Left forelimb (tissue), 1 donor: ENCODE measurements at regions not wholly inside any gene's neighbourhood (a gene's known extent, or its start where the extent isn't known, plus 50 kb on each side); places are given as distances from the start of the nearest gene placed in this dataset.

Experiments
- DNase-seq: peaks from one replicate; pipeline ENCODE4 v3.0.0-alpha.2; 2018; ENCODE audit warnings: low spot score

DNA sequence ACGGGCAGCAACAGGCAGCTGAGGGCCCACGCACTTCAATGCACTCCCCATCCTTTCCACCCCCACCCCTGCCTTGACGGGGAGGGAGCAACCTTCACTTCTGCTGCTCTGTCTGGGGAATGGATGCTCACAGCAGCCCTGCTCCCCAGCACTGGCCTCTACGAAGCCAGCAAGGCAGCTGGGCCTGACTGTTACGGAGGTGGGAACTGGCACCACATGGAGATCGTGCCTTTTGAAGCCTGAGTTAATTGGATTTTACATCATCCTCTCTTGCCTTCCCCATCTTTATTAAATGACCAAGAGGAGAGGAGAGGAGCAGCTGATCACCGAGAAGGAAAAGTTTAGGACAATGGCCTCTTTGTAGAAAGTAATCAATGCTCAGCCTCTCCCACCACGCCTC lies 187.0 kb upstream of the RPL38 start:
- DNase-seq = no peak

DNA sequence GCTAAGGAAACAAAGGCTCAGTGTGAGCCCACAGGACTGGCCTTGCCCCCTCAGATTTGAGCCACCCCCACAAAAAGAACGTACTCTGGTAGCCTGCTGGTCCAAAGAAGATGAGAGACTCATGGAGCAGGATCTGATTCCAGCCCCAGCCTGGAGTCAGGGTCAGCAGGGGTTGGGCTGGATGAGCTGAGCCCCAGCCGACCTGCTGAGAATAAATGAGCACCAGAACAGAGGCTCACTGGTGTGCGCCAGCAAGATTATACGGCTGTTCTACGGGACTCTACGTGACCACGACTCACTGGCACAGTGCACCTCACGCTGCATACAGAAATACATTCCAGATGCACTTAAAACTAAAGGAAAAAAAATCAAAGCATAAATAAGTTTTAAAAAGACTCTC lies 186.0 kb upstream of the RPL38 start:
- DNase-seq = no peak

DNA sequence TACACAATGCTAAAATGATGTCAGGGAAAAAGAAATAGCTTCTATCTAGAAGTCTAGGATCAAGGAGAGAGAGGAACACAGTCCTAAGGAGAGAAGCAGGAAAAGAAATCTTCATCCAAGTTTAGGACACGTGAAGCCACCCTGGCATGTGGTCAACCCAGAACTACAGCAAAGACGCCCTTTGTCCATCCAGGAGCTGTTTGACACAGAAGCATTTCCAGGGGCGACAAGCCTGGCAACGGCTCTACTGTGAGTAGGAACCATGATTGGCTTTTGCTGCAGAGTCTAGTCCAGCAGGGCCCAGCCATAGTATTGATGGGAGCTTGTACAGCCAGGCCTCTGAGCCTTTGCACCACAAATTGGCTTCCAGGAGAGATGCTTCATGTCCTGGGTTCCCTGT lies 185.4 kb upstream of the RPL38 start:
- no peak for DNase-seq

DNA sequence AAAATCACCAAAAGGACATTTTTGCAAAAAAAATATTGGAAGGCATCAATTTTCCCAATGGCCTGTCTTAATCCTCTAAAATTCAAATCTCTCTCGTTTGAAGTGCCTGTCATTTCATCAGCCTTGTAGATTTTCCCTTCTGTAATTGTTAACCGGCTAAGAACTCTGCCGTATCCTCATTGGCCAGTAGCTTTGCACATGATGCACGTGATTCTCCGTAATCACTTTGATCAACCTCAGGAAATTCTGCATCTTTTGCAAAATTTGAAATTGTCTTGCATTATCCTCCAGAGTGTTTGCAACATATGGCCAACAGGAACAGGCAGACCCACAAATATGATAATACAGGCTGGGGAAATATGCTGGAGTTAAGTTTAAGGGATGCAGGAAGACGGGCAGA lies 184.2 kb upstream of the RPL38 start:
- DNase-seq = no peak

DNA sequence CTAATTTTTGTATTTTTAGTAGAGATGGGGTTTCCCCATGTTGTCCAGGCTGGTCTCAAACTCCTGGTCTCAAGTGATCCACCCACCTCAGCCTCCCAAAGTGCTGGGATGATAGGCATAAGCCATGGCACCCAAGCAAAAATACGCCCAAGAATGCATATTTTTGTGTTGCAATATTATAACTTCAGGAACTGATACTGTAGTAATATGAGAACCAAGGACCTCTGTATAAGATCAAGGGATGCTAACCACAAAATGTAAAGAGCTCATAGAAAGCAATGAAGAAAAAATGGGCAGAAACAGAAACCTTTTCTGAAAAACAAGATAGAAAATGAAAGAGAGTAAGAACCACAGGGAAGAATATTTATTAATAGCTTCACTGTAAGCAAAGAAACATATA lies 183.6 kb upstream of the RPL38 start:
- DNase-seq = no peak

DNA sequence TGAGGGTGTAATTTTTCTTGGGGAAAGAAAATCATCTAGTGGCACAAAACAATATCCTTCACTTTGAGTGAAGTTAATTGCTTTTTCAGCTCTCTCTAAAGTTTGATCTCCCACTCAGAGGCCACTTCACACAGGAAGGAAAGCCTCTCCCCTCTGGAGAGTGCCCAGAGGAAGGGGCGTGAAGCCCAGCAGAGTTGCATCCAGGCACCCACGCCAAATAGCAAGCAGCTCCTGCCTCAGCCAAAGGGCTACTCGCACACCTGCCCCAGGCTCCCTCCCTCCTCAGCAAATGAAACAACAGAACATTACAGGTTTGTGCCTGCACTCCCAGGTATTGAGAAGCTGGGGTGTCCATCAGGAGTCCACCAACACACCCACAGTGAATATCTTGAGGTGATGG lies 183.0 kb upstream of the RPL38 start:
- no peak for DNase-seq

DNA sequence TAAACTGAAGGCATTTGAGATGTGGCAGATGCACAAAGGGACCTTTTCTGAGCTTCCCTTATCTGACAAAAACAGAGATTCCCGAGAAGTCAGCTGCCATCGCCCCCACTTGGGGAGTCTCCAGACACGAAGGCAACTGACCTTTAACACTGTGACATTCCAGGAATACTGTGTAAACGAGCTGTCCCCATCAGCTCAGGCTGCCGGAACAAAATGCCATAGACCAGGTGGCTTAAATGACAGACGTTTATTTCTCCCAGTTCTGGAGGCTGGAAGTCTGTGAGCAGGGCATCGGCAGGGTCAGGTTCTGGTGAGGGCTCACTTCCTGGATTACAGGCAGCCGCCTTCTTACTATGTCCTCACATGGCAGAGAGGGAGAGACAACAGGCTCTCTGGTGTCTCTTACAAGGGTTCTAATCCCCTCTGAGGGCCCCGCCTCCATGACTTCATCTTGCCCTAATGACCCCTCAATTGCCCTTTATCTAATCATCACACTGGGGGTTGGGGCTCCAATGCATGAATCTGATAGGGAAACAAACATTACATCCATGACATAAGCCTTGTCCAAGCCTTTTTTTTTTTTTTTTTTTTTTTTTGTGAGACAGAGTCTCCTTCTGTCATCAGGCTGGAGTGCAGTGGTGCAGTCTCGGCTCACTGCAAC lies 178.5 kb upstream of the RPL38 start:
- no peak for DNase-seq

DNA sequence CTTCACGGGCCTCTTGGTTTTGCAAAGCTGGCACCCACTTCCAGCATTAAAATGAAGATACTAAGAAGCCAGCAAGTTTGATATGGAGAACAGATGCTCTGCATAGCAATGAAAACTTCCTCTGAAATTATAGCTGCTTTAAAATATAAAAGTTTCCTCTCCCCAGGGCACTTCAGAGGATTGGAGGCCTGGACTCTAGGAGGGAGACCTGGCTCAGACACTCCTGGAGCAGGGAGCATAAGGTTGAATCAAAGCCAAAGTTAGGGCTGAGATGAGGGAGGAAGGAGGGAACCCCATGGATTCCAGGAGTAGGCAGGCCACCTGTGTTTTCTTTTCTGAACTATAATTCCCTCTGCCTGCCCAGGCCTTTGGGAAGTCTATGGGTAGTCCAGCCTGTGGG lies 176.0 kb upstream of the RPL38 start:
- DNase-seq = no peak

DNA sequence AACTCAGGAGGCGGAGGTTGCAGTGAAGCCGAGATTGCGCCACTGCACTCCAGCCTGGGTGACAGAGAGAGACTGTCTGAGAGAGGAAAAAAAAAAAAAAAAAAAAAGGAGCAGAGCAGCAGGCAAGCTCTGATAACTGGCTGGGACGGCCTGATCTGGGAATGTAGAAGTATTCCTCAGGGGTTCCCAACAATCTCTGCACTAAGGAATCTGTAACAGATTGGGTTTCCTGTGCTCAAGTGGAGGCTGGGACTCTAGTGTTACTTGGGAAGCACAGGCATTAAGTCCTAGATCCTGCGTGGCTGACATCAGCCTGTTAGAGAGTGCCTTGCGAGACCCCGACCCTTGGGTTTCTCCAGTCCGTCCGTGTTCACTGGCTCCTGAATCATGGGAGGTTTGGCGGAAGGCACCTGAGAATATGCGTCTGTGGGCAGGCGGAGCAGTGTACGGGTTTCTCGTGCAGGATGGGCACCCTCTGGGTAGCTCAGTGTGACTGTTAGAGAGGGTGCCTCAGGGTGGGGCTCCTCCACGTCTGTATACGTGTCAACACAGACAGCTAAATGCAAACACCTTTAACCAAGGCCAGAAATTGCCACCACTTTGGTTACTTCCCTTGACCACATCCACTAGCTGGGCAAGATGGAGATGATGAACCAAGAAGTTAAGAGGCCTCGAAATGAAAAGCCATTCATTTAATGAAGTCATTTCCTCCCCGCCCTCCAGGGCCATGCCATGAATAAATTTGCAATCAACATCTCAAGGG lies 174.9 kb upstream of the RPL38 start:
- no peak for DNase-seq

DNA sequence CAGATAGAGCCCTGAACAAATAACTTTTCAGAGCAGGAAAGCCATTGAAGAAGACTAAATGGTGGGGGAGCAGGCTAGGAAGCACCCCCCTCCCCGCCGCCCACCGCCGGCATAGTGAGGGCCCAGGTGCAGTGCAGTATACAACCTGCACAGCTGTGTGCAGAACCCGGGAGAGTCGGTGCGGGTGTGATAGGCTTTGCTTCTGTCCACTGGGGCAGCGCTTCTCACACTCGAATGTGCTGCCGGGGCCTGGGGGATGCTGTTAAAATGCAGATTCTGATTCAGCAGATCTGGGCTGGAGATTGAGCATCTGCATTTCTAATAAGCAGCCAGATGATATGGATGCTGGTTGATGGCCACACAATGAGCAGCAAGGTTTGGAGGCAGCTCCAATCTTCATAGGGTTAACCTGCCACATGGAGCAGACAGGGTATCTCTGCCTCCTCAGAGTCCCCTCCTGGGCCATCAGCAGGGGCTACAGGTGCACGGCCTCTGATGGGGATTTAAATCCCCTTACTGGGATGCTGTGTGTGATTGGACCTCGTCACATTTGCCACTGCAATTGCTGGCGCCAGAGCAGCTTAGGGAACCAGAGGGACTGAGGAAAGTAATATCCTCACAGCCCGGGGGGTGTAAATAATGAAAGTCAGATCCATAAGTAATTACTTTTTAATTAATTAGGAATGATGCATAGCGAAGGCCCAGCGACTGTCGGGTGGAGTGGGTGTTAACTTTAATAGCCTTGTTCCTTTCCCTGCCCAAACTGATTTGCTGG lies 172.0 kb upstream of the RPL38 start:
- DNase-seq = no peak

DNA sequence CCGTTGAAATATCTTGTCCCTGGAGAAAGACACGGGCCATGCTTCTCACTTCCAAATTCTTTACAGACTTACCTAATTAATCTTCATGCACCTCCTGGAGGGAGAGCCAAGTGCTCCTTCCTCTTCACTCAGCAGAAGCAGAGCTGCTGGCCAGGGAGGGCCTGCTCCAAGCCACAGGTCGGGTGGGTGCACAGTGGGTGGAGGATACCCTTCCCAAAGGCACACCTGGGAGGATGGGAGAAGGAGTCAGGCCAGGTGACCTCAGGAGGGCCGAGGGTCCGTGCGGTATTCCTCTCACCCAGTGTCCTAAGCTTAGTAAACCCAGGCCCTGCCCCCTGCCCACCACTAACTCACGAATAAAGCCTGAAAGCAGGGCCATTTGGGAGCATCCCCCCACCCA lies 171.3 kb upstream of the RPL38 start:
- DNase-seq = no peak

DNA sequence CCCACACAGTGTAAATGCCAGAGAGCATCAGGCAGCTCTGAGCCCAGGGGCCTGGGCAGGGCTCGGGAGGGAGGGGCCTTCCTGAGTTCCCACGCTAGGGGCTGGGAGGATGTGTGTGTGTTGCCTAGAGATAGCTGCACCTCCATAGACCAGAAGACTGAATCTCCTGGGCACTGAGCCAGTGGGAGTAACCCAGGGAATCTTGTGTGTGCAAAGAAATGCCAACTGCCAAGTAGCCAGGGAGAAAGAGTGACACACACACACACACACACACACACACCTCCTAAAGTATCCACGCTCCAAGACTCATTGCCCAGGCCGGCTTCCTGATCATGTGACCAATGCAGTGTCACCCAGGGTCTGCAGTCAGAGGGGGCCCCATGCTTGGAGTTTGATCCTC lies 166.2 kb upstream of the RPL38 start:
- no peak for DNase-seq

DNA sequence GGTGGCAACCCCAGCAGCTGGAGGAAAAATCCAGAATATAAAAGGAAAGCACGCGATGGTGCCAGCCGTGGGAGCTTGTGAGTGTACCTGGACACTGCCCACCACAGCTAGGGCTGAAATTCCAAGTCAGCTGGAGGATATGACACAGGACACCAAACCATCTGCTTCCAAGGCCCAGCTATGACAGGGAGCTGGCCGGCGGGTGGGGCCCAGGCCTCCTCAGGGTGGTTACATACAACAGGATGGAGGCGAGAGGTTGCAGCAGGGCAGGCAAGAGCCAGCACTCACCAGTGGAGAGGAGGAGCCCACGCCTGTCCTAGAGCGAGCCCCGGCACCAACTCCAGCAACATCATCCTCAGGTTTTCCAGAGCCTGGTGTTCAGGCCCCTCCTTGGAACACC lies 163.2 kb upstream of the RPL38 start:
- DNase-seq = no peak

DNA sequence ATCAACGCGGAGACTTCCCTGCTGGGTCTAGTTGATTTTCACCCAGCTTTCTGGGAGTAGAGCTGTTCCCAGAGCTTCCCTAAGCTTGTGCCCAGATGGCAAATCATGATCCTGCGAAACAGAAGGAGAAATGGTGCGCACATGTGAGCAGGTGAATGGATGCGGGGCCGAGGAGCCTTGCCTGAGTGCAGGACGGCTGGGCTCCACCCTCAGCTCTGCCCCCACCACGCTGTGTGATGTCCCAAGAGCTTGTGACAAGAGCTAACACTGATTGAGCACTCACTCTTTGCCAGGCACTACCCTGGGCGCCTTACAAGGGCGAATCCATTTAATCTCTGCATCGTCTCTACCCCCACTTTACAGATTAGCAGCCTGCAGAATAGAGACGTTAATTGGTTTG lies 162.7 kb upstream of the RPL38 start:
- no peak for DNase-seq

DNA sequence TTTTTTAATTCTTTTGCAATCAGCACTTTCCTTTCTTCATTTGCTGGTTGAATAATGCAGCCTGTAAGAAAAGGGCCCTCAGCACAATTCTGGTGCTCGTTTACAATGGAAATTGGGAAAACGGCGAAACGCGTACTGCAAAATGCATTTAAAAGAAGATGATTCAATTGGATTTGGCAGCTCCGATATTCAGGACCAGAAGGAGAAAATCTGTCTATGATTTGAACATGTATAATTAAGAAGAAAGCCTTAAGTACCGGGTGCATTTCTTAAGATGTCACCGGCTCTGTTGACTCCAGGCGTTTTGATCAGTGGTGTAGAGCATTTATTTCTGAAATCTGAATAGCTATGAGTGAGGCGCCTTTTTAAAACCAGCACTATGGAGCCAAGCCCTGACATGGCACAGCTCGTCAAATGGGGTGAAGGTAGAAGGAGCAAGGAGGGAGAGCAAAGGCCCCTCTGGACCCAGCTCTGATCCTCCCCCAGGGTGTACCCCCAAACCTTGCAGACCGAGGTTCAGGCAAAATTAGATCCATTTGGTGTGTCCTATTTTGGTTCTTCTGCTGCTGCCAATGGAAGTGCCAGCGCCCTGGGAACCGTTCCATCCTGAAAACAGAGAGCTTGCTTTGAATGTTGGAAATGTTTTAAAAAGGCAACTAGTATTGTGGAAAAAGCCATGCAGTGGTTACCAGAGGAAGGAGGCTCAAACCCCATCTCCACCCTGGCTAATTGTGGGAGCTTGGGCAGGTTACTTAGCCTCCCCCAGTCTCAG lies 161.4 kb upstream of the RPL38 start:
- no peak for DNase-seq

DNA sequence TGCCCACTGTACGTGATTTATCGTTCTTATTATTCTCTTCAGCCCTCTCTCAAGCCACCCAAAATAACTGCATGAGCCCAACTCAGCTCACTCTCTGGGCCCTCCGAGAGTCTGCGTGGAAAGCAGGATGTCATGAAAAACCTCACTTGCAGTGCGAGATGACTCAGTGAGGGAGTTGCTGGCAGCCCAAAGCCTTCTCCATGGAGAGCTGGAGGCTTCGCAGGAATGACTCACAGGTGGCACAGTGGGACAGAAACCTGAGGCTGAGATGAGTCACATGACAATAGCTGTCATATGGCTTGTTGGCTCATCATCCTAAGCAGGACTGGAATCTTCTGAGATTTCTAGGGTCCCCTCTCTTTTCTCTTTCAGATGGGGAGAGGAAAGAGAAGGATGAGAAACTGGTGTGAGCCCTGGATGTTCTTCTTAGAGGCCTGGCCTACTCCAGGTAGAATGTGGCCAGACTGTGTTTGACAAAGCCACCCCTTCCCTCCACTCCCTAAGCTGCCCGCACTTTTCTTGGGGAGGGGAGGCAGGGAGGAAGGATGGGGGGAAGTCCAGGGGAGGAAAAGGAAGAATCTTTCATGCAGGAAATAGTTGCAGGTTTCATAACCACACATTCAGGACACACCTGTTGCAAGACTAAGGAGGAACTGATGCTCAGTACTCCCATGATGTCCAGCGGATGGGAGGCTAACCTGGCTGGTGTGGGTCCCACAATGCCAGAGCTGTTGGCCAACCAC lies 160.6 kb upstream of the RPL38 start:
- DNase-seq = no peak

DNA sequence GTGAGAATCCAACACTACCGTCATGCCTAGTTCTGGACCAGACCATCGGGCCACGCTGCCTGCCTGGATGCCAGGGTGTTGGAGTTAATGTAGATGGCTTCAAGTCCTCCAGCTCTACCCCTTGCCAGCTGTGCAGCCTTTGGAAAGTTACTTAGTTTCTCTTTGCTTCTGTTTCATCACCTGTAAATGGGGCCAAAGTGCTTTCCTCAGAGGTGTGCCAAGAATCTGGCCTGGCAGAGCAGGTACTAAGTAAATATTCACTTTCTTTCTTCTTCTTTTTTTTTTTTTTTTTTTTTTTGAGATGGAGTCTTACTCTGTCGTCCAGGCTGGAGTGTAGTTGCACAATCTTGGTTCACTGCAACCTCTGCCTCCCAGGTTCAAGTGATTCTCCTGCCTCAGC lies 159.5 kb upstream of the RPL38 start:
- DNase-seq = no peak

DNA sequence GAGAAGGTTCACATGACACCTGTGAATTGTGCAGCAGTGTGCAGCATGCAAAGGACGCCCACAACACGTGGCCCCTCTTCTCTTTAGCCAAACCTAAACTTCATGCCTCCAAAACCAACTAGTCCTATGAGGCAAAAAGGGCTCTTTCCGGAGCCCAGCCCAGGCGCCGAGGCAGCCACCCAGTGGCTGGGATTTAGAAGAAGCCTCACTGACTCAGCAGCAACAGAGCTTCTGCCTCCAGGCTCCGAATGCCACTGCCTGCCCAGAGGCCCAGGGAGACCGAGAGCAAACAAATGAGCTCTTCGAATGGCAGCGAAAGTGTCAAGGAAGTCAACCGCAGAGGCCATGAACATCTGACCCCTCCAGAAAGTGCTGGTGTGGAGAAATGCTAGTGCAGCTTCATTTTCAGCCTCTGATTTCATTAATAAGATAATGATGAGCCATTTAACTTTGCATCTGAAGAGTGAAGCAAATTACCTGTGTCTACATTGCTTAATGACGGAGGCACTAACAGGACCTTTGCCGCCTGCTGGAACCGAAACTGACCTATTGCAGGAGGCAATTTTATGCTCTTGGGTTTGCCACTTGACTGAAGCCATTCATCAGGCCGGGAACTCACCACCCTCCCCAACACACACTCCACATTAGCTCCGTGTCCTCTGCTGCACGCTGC lies 157.7 kb upstream of the RPL38 start:
- DNase-seq = no peak

DNA sequence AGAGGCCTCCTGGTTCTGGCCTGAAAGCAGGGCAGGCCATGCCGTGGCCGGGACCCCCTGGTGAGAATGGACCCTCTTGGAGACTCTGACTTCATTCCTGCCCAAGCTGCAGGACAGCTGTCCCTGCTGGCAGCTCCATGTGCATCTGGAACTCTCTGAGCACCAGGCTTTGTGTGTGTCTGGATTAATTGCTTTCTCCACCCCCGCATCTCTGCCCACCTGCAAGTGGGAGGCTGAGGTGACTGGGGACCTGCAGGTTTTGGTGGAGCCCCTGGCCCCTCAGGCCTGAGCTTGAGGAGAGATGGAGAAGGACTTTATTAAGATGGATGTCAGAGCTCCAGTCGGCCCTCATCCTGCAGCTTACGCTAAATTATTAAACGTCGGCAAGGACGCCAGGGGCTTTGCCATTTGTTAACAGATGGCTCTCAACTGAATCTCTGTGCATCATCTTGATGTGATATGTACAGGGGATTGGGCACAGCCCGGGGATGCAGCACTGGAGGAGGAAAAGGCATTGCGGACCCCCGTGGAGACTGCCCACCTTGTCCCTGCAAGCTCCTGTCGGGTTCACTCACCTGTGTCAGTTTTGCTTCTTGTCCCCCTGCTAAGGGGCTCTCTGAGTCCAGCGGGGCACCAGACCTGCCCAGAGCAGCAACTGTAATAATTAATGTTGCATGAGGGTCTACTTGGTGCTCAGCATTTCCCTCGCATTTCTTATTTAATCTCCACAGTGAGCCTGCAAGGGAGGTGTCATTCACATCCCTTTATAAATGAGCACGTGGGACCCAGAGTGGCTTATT lies 154.1 kb upstream of the RPL38 start:
- DNase-seq = no peak

DNA sequence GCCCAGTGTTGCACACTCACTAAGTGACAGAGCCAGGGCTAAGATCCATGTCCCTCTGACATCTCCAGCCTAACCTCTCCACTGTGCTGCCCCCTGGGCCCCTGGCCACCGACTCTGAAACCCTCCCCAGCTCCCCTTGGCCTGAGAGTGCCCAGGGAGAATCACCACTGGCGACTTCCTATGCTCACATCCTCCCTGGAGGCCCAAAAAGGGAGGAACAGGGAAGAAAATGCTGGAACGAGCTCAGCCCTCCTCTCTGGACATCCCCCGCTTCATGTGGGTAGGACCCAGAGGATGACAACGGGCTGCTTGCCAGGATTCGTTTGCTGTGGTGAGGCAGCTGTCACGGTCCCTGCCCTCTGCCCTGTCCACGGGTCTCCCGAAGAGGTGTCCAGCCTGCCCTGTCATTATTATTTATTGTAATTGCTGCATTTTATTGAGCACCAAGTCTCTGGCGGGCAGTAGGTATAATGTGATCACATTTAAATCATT lies 153.5 kb upstream of the RPL38 start:
- no peak for DNase-seq
